ENCODE measurements at regions not wholly inside any gene's neighbourhood (a gene's known extent, or its start where the extent isn't known, plus 50 kb on each side); places are given as distances from the start of the nearest gene placed in this dataset.
"Not testable (repeated sequence)": the region's sequence is repeated elsewhere in the genome, so short reads cannot be mapped to it uniquely, and the experiment has no call there.

DNA sequence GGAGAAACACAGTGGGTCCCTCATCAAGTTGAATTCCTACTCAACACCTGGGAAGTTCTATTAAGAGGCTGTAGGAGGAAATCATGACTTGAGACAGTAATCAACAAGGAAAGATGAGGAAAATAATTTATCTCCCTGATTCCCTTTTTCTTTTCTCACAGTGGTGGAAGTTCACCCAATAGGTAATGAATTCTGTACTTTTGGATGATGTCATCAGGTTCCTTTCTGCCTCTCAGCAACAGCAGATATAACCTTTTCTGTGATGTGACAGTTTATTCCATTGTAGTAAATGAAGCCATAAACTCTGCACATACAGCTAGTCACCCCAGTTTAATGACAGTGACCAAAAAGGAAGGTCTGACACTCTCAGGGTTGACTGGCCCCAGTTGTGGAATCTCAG lies 1265.0 kb downstream of the NXPH1 start:
- TF ChIP-seq, protein P1, sequence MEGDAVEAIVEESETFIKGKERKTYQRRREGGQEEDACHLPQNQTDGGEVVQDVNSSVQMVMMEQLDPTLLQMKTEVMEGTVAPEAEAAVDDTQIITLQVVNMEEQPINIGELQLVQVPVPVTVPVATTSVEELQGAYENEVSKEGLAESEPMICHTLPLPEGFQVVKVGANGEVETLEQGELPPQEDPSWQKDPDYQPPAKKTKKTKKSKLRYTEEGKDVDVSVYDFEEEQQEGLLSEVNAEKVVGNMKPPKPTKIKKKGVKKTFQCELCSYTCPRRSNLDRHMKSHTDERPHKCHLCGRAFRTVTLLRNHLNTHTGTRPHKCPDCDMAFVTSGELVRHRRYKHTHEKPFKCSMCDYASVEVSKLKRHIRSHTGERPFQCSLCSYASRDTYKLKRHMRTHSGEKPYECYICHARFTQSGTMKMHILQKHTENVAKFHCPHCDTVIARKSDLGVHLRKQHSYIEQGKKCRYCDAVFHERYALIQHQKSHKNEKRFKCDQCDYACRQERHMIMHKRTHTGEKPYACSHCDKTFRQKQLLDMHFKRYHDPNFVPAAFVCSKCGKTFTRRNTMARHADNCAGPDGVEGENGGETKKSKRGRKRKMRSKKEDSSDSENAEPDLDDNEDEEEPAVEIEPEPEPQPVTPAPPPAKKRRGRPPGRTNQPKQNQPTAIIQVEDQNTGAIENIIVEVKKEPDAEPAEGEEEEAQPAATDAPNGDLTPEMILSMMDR (IDR thresholded peaks at IDR 0.05; ENCODE audit: control extremely low read depth, extremely low read depth, low read depth, missing control alignments), result no peak
- ChIA-PET POLR2A (no interaction called here), CTCF (no interaction called here)
- no peak for DNase-seq (ENCODE audit: extremely low spot score)

DNA sequence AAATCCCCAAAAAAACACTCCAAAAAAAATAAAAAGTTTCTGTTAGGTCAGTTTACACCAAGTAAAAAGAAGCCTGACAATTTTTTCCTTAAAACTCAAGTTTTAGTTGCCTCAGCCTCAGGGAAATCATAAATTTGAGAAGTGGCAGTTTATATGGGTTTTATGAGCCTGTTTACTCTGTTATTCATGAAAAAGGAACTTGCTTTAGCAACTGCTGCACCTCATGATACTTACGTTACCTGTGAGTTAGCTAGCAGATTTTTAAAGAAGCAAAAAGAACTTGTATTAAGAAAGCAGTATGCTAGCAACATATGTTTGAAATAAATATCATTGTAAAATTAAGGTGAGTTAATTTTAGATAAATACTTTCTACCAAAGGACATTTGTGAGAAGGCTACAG lies 1264.5 kb upstream of the PHF14 start:
- POLR2A ChIA-PET, result no interaction called here
- no peak for DNase-seq (ENCODE audit: extremely low spot score)
- TF ChIP-seq, protein P1 (IDR thresholded peaks at IDR 0.05; ENCODE audit: control extremely low read depth, extremely low read depth, low read depth, missing control alignments), result no peak
- CTCF ChIA-PET, result no interaction called here

DNA sequence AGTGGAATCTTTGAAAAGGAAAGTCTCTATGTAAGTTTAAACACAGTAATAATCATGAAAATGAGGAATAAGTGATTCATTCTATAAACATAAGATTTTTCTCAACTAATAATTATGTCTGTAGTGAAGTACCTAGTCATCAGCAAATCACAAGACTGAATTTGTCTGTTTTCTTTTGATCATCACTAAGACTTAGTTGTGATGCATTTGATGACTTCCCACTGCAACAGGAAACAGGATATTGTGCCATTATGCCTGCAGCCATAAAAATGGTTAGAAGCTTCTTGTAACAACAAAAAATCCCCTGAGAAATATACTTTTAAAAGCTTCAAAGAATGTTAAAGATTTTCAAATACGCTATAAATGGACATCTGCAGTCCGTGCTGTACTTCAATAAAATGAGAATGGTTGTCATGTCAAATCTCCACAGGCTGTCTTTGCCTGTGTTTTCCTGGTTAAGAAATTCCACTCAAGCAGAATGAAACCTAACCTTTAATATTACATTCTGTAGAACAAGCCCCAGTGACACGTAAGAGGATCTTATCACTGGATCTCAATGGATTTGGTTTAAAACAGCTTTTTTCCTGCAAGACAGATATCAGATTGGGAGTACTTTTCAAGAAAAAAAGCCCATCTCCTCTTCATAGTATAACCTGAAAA lies 1262.3 kb upstream of the PHF14 start:
- ChIA-PET CTCF (no interaction called here), POLR2A (no interaction called here)
- TF ChIP-seq, protein P1 (IDR thresholded peaks at IDR 0.05; ENCODE audit: control extremely low read depth, extremely low read depth, low read depth, missing control alignments), result no peak
- no peak for DNase-seq (ENCODE audit: extremely low spot score)

DNA sequence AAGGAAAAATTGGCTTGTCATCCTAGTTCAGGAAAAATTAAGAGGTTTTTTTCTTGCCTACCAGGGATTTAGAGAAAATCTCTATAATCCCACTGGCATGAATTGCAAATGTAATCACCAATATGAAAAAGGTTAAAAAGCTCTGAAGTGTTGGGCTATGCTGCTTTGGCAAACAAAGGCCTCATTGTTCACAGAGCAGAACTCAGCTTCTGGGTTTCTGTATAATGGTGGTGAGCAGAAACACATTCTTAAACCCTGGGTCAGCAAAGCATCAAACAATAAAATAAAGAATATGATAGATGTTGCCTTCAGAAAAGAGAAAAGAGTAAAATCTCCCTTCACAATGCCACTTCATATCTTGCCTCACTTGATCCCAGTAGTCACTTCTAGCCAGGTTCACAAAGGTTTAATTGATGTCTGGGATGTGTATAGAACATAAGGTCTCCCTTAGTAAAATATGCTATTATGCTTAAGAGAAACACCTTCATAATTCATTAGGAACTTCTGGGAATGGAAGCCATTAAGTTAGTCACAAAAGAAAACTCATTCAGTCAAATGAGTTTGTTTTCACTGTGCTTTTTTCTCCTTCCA lies 1255.5 kb upstream of the PHF14 start:
- ChIA-PET CTCF (no interaction called here), POLR2A (no interaction called here)
- no peak for DNase-seq (ENCODE audit: extremely low spot score)
- TF ChIP-seq, protein P1 (IDR thresholded peaks at IDR 0.05; ENCODE audit: control extremely low read depth, extremely low read depth, low read depth, missing control alignments), result no peak

DNA sequence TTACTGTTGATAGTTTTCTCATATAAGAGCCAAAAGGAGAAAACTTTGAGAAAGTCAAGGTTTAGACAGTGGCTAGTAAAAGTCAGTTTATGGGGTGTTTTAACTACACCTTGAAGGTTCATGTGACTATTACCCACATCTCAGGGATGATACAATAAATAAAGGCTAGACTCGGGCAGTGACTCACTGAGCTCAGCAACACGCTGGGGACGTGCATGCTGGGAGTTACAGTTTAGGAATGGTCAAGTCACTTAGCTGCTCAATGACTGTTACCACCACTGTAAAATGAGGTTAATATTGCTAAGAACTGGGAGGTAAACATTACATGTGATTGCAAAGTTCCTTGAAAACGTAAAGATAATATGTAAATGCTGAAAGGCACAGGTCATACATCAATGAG lies 1254.4 kb upstream of the PHF14 start:
- TF ChIP-seq, protein P1 (IDR thresholded peaks at IDR 0.05; ENCODE audit: control extremely low read depth, extremely low read depth, low read depth, missing control alignments), result no peak
- DNase-seq (ENCODE audit: extremely low spot score), result no peak
- ChIA-PET POLR2A (no interaction called here), CTCF (no interaction called here)

DNA sequence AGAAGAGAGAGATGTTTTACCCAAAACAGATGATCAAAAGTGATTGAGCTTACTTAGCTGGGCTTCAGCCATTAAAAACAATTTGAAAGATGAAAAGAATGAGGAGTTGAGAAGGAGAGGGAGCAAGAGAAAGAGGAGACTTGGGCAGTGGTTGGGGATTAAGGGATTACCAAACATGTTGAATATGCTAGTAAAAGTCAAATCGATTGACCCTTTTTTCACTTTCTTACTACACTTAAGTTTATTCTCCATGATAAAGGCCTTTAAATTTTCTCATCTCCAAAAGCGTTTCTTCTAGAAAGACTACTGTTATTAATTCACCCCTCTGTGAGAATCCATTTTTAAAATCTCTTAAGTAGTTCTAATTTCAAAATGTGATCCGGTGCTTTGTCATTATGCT lies 1254.0 kb upstream of the PHF14 start:
- ChIA-PET POLR2A (no interaction called here), CTCF (no interaction called here)
- TF ChIP-seq, protein P1 (IDR thresholded peaks at IDR 0.05; ENCODE audit: control extremely low read depth, extremely low read depth, low read depth, missing control alignments), result no peak
- DNase-seq (ENCODE audit: extremely low spot score), result no peak

DNA sequence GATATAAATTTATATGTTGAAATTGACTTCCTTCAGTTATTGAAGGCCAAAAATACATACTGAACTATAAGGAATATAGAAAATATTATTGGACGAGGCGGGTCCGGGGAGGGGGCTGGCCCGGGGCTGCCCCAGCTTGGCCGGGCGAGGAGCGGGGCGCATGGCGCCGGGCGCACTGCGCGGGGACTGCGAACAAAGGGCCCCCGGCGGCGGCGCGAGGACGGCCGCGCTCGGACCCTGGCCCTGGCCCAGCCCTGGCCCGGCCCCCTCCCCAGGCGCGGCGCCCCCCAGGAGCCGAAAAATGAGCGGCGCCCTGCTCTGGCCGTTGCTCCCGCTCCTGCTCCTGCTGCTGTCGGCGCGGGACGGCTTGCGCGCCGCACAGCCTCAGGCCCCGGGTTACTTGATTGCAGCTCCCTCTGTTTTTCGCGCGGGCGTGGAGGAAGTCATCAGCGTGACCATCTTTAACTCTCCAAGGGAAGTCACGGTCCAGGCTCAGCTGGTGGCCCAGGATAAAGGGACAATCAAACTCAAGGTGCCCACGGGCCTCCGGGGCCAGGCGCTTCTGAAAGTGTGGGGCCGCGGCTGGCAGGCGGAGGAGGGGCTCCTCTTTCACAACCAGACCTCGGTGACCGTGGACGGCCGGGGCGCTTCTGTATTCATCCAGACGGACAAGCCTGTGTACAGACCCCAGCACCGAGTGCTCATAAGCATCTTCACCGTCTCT lies 1247.6 kb upstream of the PHF14 start:
- POLR2A ChIA-PET; CTCF ChIA-PET; DNase-seq (ENCODE audit: extremely low spot score): not testable (repeated sequence)

DNA sequence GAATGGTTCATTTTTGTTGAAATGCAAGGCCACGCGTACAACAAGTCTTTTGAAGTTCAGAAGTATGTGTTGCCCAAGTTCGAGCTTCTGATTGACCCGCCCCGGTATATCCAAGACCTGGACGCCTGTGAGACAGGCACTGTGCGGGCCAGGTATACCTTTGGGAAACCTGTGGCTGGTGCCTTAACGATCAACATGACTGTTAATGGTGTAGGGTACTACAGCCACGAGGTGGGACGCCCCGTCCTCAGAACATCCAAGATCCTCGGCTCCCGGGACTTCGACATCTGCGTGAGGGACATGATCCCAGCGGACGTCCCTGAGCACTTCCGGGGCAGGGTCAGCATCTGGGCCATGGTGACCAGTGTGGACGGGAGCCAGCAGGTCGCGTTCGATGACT lies 1246.9 kb upstream of the PHF14 start:
- DNase-seq (ENCODE audit: extremely low spot score); POLR2A ChIA-PET; CTCF ChIA-PET: not testable (repeated sequence)

DNA sequence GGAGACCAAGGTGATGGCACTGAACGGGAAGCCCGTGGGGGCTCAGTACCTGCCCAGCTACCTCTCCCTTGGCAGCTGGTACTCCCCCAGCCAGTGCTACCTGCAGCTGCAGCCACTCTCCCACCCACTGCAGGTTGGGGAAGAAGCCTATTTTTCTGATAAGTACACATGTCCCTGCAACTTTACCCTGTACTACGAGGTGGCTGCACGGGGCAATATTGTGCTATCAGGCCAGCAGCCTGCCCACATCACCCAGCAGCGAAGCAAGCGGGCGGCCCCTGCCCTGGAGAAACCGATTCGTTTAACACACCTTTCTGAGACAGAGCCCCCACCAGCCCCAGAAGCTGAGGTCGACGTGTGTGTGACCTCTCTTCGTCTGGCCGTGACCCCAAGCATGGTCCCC lies 1246.2 kb upstream of the PHF14 start:
- DNase-seq (ENCODE audit: extremely low spot score); POLR2A ChIA-PET; CTCF ChIA-PET: not testable (repeated sequence)

DNA sequence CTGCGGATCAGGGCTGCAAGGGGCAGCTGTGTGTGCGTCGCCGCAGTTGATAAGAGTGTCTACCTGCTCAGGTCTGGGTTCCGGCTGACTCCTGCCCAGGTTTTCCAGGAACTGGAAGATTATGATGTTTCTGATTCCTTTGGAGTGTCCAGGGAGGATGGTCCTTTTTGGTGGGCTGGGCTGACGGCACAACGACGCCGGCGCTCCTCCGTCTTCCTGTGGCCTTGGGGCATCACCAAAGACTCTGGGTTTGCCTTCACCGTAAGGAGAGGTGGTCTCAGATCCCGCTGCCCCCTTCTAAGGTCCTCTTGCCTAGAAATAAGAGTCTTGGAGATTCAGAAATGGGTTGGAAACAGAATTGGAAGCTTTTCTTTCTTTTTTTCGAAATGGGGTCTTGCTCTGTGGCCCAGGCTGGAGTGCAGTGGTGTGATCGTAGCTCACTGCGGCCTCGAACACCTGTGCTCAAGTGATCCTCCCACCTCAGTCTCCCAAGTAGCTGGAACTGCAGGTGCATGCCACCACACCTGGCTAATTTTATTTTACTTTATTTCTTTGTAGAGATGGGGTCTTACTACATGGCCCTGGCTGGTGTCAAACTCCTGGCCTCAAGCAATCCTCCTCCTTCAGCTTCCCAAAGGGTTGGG lies 1245.5 kb upstream of the PHF14 start:
- CTCF ChIA-PET; POLR2A ChIA-PET; DNase-seq (ENCODE audit: extremely low spot score): not testable (repeated sequence)
